ENCODE measurements at regions not wholly inside any gene's neighbourhood (a gene's known extent, or its start where the extent isn't known, plus 50 kb on each side); places are given as distances from the start of the nearest gene placed in this dataset.

- no peak for TF ChIP-seq CTCF (IDR thresholded peaks at IDR 0.05; ENCODE audit: low read depth, low read length, missing input control)
- TF ChIP-seq REST (IDR thresholded peaks at IDR 0.05), result no peak
- no peak for TF ChIP-seq MAX (IDR thresholded peaks at IDR 0.05)
- TF ChIP-seq HNF4G (IDR thresholded peaks at IDR 0.05), result no peak
- TF ChIP-seq GABPA (IDR thresholded peaks at IDR 0.05 in 1 of 2, conservative IDR thresholded peaks at IDR 0.05 in 1 of 2), result no peak
- no peak for TF ChIP-seq TAF1 (conservative IDR thresholded peaks at IDR 0.05)
- no peak for TF ChIP-seq YY1 (IDR thresholded peaks at IDR 0.05)
- TF ChIP-seq EGR1 (IDR thresholded peaks at IDR 0.05; ENCODE audit: low read depth in 2 of 2), result no peak
Observed at GRCh38 chr5:42235837-42236236, 187.4 kb upstream of the GHR start.

Measured in liver (tissue), 3 donors.